ENCODE measurements at regions not wholly inside any gene's neighbourhood (a gene's known extent, or its start where the extent isn't known, plus 50 kb on each side); places are given as distances from the start of the nearest gene placed in this dataset.

DNA sequence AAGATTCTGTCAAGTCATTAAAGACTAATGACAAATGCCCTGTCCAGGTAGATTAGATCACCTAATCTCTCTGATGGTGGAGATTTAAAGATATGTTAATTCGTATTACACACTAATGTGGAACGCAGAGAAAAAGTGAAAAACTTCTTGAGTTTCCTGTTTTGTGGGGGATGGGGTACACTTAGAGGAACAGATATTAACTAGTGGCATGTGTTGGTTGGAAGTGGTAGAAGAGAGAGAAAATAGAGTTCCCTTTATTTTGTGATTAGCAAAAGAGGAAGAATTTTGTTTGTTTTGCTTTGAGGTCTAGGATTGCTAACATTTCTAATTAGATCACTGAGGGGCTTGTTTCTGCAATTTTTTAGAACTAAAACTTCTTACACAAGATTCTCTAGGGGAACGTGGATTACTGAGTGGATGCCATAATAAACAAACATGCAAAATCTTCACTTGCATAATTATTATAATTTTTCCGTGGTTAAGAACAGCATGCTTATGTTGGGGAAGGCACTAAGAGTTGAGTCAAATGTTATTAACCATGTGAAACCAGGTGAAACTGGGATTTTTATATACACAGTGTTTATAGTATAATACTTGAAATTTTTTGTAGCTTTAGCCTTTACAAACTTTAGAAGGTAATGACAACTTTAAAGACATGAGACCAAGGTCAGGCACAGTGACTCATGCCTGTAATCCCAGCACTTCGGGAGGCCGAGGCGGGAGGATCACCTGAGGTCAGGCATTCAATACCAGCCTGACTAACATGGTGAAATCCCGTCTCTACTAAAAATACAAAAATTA, 97.4 kb upstream of the STK17B start:
- TF ChIP-seq EP300 (IDR thresholded peaks at IDR 0.05) (no peak), POLR2A (IDR thresholded peaks at IDR 0.05) (no peak)
- TF ChIP-seq, protein P1, sequence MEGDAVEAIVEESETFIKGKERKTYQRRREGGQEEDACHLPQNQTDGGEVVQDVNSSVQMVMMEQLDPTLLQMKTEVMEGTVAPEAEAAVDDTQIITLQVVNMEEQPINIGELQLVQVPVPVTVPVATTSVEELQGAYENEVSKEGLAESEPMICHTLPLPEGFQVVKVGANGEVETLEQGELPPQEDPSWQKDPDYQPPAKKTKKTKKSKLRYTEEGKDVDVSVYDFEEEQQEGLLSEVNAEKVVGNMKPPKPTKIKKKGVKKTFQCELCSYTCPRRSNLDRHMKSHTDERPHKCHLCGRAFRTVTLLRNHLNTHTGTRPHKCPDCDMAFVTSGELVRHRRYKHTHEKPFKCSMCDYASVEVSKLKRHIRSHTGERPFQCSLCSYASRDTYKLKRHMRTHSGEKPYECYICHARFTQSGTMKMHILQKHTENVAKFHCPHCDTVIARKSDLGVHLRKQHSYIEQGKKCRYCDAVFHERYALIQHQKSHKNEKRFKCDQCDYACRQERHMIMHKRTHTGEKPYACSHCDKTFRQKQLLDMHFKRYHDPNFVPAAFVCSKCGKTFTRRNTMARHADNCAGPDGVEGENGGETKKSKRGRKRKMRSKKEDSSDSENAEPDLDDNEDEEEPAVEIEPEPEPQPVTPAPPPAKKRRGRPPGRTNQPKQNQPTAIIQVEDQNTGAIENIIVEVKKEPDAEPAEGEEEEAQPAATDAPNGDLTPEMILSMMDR (IDR thresholded peaks at IDR 0.05), result no peak

All from stomach (tissue), 4 donors.